Astrocyte (in vitro differentiated cells and primary cell): ENCODE measurements at regions not wholly inside any gene's neighbourhood (a gene's known extent, or its start where the extent isn't known, plus 50 kb on each side); places are given as distances from the start of the nearest gene placed in this dataset.
"Not testable (repeated sequence)": the region's sequence is repeated elsewhere in the genome, so short reads cannot be mapped to it uniquely, and the experiment has no call there.

Experiments
- DNase-seq: peaks from one replicate; pipeline ENCODE4 v3.0.0-alpha.2; 2010; ENCODE audit warnings: low read depth
- FAIRE-seq: peaks from 2 replicates; lab custom pipeline; 2011; peaks lifted over from hg19 to GRCh38; lab: Jason Lieb, UNC
- H2AFZ ChIP-seq: 2 replicates; pipeline ENCODE4 v1.6.0; 2012; ENCODE audit warnings: low read depth, low read length, inconsistent platforms
- H3K27ac ChIP-seq: 2 replicates; pipeline ENCODE4 v1.5.1; 2011; ENCODE audit warnings: low read depth, low read length, inconsistent platforms
- H3K27me3 ChIP-seq: 2 replicates; pipeline ENCODE4 v1.6.0; 2011; ENCODE audit warnings: low read length, inconsistent platforms; ENCODE audit not compliant: insufficient read depth
- H3K36me3 ChIP-seq: 2 replicates; pipeline ENCODE4 v1.5.1; 2011; ENCODE audit warnings: low read length, inconsistent platforms; ENCODE audit not compliant: insufficient read depth
- H3K4me1 ChIP-seq: 2 replicates; pipeline ENCODE4 v1.5.1; 2011; ENCODE audit warnings: low read length, inconsistent platforms; ENCODE audit not compliant: insufficient read depth
- H3K4me2 ChIP-seq: 2 replicates; pipeline ENCODE4 v1.6.0; 2012; ENCODE audit warnings: low read length, inconsistent platforms
- H3K4me3 ChIP-seq: 2 replicates; pipeline ENCODE4 v1.5.1; 2011; ENCODE audit warnings: low read depth, mild to moderate bottlenecking, low read length, inconsistent platforms; ENCODE audit not compliant: insufficient read depth
- H3K79me2 ChIP-seq: 2 replicates; pipeline ENCODE4 v1.6.0; 2012; ENCODE audit warnings: mild to moderate bottlenecking, low read length, inconsistent platforms; ENCODE audit not compliant: insufficient read depth
- H3K9ac ChIP-seq: 2 replicates; pipeline ENCODE4 v1.6.0; 2012; ENCODE audit warnings: mild to moderate bottlenecking, low read length, inconsistent platforms
- H3K9me3 ChIP-seq: 2 replicates; pipeline ENCODE4 v1.5.1; 2012; ENCODE audit warnings: low read depth, mild to moderate bottlenecking, low read length, inconsistent platforms; ENCODE audit not compliant: insufficient read depth
- H4K20me1 ChIP-seq: 2 replicates; pipeline ENCODE4 v1.6.0; 2012; ENCODE audit warnings: low read length, inconsistent platforms; ENCODE audit not compliant: insufficient read depth
- H3K27ac Mint-ChIP-seq: one replicate; pipeline ENCODE4 v1.8.0; 2021; ENCODE audit warnings: mild to moderate bottlenecking, mixed read lengths; ENCODE audit not compliant: unreplicated experiment
- H3K27me3 Mint-ChIP-seq: one replicate; pipeline ENCODE4 v1.8.0; 2021; ENCODE audit warnings: low read depth, mixed read lengths; ENCODE audit not compliant: unreplicated experiment
- H3K36me3 Mint-ChIP-seq: one replicate; pipeline ENCODE4 v1.8.0; 2021; ENCODE audit warnings: low read depth, mixed read lengths; ENCODE audit not compliant: unreplicated experiment
- H3K4me1 Mint-ChIP-seq: one replicate; pipeline ENCODE4 v1.8.0; 2021; ENCODE audit warnings: low read depth, mixed read lengths; ENCODE audit not compliant: unreplicated experiment
- H3K4me3 Mint-ChIP-seq: one replicate; pipeline ENCODE4 v1.8.0; 2021; ENCODE audit warnings: mild to moderate bottlenecking, moderate library complexity, mixed read lengths; ENCODE audit not compliant: unreplicated experiment
- H3K9me3 Mint-ChIP-seq: one replicate; pipeline ENCODE4 v1.8.0; 2021; ENCODE audit warnings: mild to moderate bottlenecking, mixed read lengths; ENCODE audit not compliant: unreplicated experiment
- CTCF ChIP-seq: IDR thresholded peaks from 2 replicates; pipeline ENCODE4 v1.5.1; 2011; ENCODE audit warnings: low read depth, mild to moderate bottlenecking, inconsistent platforms, low read length, moderate library complexity; ENCODE audit not compliant: insufficient read depth
- EZH2 ChIP-seq: IDR thresholded peaks from 2 replicates; pipeline ENCODE4 v1.6.1; 2012; ENCODE audit warnings: mild to moderate bottlenecking, low read length, inconsistent platforms; ENCODE audit not compliant: insufficient read depth

DNA sequence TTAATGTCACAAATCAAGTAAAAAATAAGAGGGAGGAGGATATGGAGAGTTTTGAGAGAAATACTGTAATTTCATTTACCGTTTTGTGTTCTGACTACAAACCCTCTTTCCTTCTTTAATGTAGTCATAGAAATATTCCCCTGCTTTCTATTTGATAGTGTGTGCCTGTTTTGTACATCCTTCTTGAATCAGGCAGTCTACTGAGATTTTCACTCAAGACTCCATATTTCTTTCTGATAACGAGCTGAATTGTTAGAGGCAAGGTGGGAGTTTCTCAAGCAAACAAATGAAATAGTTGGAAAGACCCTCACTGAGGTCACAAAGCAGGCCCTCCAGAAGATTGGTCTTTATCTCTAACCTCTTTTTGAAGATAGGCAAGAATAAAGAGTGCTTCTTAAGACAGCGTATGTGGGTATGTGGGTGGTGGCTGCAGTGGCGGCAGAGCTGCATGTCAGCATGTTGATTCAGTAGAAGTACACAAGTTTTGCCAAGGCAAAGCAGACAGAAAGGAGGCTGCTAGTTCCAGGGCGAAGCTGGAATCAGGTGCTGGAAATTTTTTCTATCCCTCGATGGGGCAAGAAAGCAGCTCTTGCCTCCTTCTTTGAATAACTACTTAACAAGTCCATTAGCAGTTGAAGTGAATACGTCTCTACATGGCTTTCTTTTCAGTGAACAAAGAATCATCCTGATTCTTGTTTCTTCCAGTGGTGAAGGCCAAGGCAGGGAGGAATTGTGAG, 164.2 kb downstream of the FAM76B start:
- Histone ChIP-seq H4K20me1 (no peaks in the 10 kb centered on the region), H3K9ac (no peak overlapping the region), H3K27ac (no peak overlapping the region), H3K4me2 (peak overlapping the region; percentile 31), H3K79me2 (no peaks in the 10 kb centered on the region), H3K36me3 (no peaks in the 10 kb centered on the region), H3K4me3 (no peak overlapping the region), H3K9me3 (no peaks in the 10 kb centered on the region), H2AFZ (peak overlapping the region; percentile 35), H3K4me1 (no peaks in the 10 kb centered on the region), H3K27me3 (peaks cover 2% of the 10 kb centered on the region)
- no peak for DNase-seq
- Mint-ChIP-seq H3K27ac (no peak overlapping the region), H3K9me3 (no peaks in the 10 kb centered on the region), H3K27me3 (no peaks in the 10 kb centered on the region), H3K4me1 (no peaks in the 10 kb centered on the region), H3K4me3 (no peak overlapping the region), H3K36me3 (no peaks in the 10 kb centered on the region)
- TF ChIP-seq CTCF (no peak), EZH2 (no peak)
- no peak for FAIRE-seq

DNA sequence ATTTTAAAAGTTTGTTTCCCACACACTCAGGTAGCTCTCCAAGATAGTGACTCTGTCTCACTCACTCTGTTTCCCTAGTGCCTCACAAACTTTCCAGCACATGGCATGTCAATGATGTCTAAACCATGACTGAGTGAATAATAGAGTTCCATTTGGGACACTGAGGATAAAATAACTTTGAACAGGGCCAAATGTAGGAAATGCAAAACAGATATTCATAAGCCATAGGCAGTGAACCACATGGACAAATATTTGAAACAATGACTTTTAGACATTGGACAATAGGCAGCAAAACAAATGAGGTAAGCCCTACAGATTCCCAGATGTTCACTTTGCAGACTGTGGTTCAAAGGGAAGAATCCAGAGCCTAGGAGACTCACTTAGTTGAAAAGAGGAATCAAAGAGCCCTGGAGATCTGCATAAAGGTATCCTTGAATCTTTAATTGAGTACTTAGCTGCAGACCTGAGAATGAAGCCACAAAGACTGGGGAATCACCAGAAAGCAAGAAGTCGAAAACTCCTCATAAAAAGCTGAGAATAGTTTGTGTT, 173.3 kb downstream of the FAM76B start:
- no peaks in the 10 kb centered on the region for H4K20me1 ChIP-seq
- H3K27me3 ChIP-seq = no peaks in the 10 kb centered on the region
- H3K4me2 ChIP-seq = no peak overlapping the region
- H3K79me2 ChIP-seq = no peaks in the 10 kb centered on the region
- peaks cover 5% of the 10 kb centered on the region for H3K9me3 Mint-ChIP-seq
- no peaks in the 10 kb centered on the region for H3K4me1 Mint-ChIP-seq
- H3K4me1 ChIP-seq = no peaks in the 10 kb centered on the region
- DNase-seq (no peak), FAIRE-seq (no peak)
- no peak overlapping the region for H3K27ac ChIP-seq
- no peaks in the 10 kb centered on the region for H3K27me3 Mint-ChIP-seq
- no peak overlapping the region for H2AFZ ChIP-seq
- H3K9ac ChIP-seq = no peak overlapping the region
- H3K4me3 Mint-ChIP-seq = no peak overlapping the region
- H3K36me3 ChIP-seq = no peaks in the 10 kb centered on the region
- no peaks in the 10 kb centered on the region for H3K9me3 ChIP-seq
- no peak overlapping the region for H3K4me3 ChIP-seq
- H3K27ac Mint-ChIP-seq = no peak overlapping the region
- TF ChIP-seq CTCF = no peak
- TF ChIP-seq EZH2 = no peak
- H3K36me3 Mint-ChIP-seq = no peaks in the 10 kb centered on the region

DNA sequence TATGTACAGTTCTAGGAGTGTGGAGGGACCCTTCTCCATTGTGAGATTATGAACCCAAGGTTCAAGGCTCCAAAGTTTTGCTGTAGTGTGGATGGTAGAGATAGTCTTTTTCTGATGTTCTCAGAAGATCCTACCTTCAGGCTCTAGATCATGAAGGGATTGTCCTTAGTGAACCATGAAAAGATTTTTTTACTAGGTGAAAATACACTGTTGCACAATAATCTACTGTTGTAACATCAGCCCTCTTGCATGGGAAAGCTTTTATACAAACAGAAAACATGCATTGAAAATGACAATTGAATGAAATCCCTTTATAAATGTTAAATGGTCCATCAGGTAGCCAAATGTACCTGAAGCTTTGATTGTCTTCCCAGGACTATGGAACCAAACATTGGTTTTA, 177.8 kb downstream of the FAM76B start:
- TF ChIP-seq EZH2 (no peak), CTCF (no peak)
- no peaks in the 10 kb centered on the region for H3K4me1 ChIP-seq
- no peak overlapping the region for H2AFZ ChIP-seq
- no peak overlapping the region for H3K4me3 Mint-ChIP-seq
- FAIRE-seq (peak; percentile 47), DNase-seq (no peak)
- no peaks in the 10 kb centered on the region for H3K9me3 ChIP-seq
- H3K36me3 Mint-ChIP-seq = no peaks in the 10 kb centered on the region
- no peaks in the 10 kb centered on the region for H4K20me1 ChIP-seq
- H3K9ac ChIP-seq = no peak overlapping the region
- no peak overlapping the region for H3K4me2 ChIP-seq
- no peak overlapping the region for H3K27ac ChIP-seq
- H3K27me3 Mint-ChIP-seq = no peaks in the 10 kb centered on the region
- no peaks in the 10 kb centered on the region for H3K36me3 ChIP-seq
- no peaks in the 10 kb centered on the region for H3K79me2 ChIP-seq
- H3K27me3 ChIP-seq = no peaks in the 10 kb centered on the region
- no peaks in the 10 kb centered on the region for H3K4me1 Mint-ChIP-seq
- no peak overlapping the region for H3K27ac Mint-ChIP-seq
- peaks cover 3% of the 10 kb centered on the region for H3K9me3 Mint-ChIP-seq
- no peak overlapping the region for H3K4me3 ChIP-seq

- not testable (repeated sequence) for H3K27ac ChIP-seq, H2AFZ ChIP-seq, H3K4me1 ChIP-seq, DNase-seq, H3K27me3 ChIP-seq, H3K36me3 Mint-ChIP-seq, H3K9ac ChIP-seq, H3K27ac Mint-ChIP-seq, H3K4me2 ChIP-seq, H3K36me3 ChIP-seq, H3K9me3 ChIP-seq, H3K4me3 ChIP-seq, FAIRE-seq, H3K27me3 Mint-ChIP-seq, H3K9me3 Mint-ChIP-seq, H3K4me3 Mint-ChIP-seq, H3K79me2 ChIP-seq, H3K4me1 Mint-ChIP-seq, H4K20me1 ChIP-seq
Observed at GRCh38 chr11:95610185-95610584, 179.4 kb downstream of the FAM76B start.
